Fibroblast of the aortic adventitia (primary cell): ENCODE measurements at regions not wholly inside any gene's neighbourhood (a gene's known extent, or its start where the extent isn't known, plus 50 kb on each side); places are given as distances from the start of the nearest gene placed in this dataset.

Experiments used
- DNase-seq: peaks from one replicate; pipeline ENCODE4 v3.0.0-alpha.2; 2010; ENCODE audit warnings: low read depth
- H3K4me3 ChIP-seq: 2 replicates; pipeline ENCODE4 v1.5.1; 2011; ENCODE audit warnings: low read depth, mild to moderate bottlenecking, control low read depth, low read length, moderate library complexity
- TF ChIP-seq, protein P1 (sequence below): IDR thresholded peaks from 2 replicates; pipeline ENCODE4 v1.5.1; 2011; ENCODE audit warnings: mild to moderate bottlenecking, low read length, control low read depth, inconsistent platforms; ENCODE audit not compliant: insufficient read depth

DNA sequence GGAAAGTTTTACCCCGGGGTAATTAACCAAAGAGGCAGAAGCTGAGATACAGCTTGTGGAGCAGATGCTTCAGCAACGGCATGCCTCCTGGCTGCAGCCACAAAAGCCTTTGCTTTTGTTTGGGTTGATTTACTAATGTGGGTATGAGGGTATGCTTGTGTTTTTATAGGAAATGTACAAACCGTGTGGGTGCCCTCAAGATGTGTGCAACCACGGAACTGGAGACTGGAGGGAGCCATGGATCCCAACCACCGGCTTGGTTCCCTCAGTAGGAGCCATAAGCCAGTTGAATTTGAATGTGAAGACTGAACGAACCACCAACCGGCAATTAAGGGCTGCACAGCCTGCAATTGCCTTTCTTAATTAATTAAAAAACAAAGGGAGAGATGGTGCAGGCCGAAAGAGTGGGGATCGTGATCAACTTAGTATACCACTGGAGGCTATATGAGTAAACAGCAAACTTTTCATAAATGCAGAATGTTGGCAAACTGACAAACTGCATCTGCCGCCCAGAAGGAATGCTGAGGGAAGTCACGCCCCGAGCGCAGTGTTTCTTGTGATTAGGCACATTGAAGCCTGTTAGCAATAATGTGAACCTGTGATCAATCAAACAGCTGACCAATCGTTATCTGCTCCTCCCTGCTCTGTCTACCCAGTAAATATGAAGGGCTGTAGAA, 104.1 kb downstream of the DISP1 start:
- TF ChIP-seq, protein P1, sequence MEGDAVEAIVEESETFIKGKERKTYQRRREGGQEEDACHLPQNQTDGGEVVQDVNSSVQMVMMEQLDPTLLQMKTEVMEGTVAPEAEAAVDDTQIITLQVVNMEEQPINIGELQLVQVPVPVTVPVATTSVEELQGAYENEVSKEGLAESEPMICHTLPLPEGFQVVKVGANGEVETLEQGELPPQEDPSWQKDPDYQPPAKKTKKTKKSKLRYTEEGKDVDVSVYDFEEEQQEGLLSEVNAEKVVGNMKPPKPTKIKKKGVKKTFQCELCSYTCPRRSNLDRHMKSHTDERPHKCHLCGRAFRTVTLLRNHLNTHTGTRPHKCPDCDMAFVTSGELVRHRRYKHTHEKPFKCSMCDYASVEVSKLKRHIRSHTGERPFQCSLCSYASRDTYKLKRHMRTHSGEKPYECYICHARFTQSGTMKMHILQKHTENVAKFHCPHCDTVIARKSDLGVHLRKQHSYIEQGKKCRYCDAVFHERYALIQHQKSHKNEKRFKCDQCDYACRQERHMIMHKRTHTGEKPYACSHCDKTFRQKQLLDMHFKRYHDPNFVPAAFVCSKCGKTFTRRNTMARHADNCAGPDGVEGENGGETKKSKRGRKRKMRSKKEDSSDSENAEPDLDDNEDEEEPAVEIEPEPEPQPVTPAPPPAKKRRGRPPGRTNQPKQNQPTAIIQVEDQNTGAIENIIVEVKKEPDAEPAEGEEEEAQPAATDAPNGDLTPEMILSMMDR = no peak
- DNase-seq = no peak
- no peak overlapping the region for H3K4me3 ChIP-seq

GRCh38 chr1:222919478-222919865, 104.6 kb downstream of the DISP1 start:
- H3K4me3 ChIP-seq = no peak overlapping the region
- TF ChIP-seq, protein P1 = no peak
- no peak for DNase-seq

DNA sequence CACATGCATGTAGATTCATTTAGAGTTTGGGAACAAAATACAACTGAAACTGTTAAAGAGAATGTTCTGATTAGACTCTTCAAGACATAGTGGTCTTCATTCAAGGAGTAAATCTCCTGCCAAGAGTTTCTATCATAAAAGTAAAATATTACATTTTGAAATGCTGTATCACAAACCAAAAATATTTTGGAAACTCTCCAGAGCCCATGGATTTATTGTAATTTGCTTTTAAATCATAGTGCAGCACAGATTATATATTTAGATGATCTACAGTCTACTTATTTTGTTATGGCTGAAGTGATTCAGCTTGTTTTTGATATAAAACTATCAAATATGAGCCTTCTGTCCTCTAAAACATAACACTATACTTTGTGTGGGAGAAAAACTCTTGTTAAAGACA, 105.3 kb downstream of the DISP1 start:
- no peak overlapping the region for H3K4me3 ChIP-seq
- TF ChIP-seq, protein P1 = no peak
- DNase-seq = peak; percentile 60

- no peak overlapping the region for H3K4me3 ChIP-seq
- TF ChIP-seq, protein P1 = no peak
- no peak for DNase-seq
Measured at GRCh38 chr1:222921945-222922344, 107.1 kb downstream of the DISP1 start.

GRCh38 chr1:222923506-222923905, 108.7 kb downstream of the DISP1 start:
- DNase-seq = peak; percentile 20
- TF ChIP-seq, protein P1 = no peak
- H3K4me3 ChIP-seq = no peak overlapping the region

DNA sequence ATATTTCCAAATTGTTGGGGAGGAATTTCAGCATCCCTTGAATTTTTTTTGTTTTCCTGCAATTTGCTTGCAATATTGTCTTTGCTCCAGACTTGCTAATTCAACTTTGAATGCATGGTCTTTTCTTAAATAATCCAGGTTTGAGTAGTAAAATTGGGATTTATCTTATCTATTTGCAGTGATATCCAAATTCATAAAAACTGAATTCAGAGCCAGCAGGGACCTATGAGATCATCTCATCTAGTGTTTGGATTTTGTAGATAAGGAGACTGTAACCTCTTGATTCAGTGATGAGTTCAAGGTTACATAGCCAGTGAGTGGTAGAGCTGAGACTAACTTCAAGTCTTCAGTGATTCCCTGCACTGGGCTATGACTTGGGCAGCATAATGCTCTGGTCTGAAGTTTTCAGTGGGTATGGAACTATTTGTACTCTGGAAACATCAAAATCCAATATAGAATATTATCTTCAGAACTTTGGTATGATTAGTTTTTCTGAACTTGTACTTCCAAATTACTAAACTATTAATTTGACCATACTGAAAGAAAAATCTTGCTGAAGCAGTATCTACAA, 109.4 kb downstream of the DISP1 start:
- DNase-seq = peak; percentile 21
- no peak overlapping the region for H3K4me3 ChIP-seq
- TF ChIP-seq, protein P1 = no peak

DNA sequence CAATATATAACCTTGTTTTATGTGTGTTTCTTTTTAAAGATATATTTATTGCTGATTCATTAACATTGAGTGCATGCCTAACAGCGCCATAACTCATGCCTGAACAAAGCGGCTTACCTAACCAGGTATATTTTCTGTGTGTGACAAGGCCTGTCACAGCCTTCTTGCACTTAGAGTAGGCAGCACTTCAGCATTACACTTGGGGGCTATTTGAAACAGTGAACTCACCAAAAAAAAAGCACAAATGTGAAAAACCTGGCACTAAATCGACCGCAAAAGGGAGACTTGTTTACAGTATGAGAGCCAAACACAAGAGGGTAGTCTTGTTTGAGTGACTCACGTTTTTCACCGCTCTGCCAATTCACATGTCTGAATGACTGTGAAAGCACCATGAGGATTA, 111.7 kb downstream of the DISP1 start:
- TF ChIP-seq, protein P1 = no peak
- no peak overlapping the region for H3K4me3 ChIP-seq
- no peak for DNase-seq
